K562 (cell line): ENCODE measurements at regions not wholly inside any gene's neighbourhood (a gene's known extent, or its start where the extent isn't known, plus 50 kb on each side); places are given as distances from the start of the nearest gene placed in this dataset.

ENCODE experiments used
- ATAC-seq: fragments of 200-7000 bp; cut with Tn5 transposase; 3 replicates; pipeline ENCODE4 v1.9.1; 2020; ENCODE audit warnings: moderate library complexity
- BruUV-seq: library from RNA; stranded (reverse); fragments of 400-500 nt; replicated peaks from 2 replicates; lab custom pipeline; 2021; lab: Mats Ljungman, UMichigan
- CTCF ChIA-PET: fragments of 300-600 bp; formaldehyde crosslinking; extraction: SDS; loops from one replicate; lab custom pipeline; 2021; ENCODE audit warnings: low intra/inter-chr PET ratio; lab: Yijun Ruan, JAX
- POLR2A ChIA-PET: fragments of 300-600, 350-650 bp; sonication (Branson Sonifier 250); formaldehyde crosslinking; extraction: SDS; loops from one replicate; lab custom pipeline; 2021; ENCODE audit warnings: antibody characterized with exemption, inconsistent platforms; lab: Yijun Ruan, JAX
- DNase-seq, 4 experiments: peaks; one replicate each; pipeline versions ENCODE4 v3.0.0 to v3.0.0-alpha.2; 2011 to 2018; ENCODE audit warnings: low spot score in 3 of 4, mixed read lengths in 3 of 4; ENCODE audit errors: extremely low read depth in 1 of 4
- FAIRE-seq: peaks from 2 replicates; lab custom pipeline; 2011; peaks lifted over from hg19 to GRCh38; lab: Jason Lieb, UNC
- H2AFZ ChIP-seq: 2 replicates; pipeline ENCODE4 v1.6.0; 2011; ENCODE audit warnings: low read depth, low read length, control low read depth, inconsistent platforms
- H3K27ac ChIP-seq: fragments of 200-600 bp; 3 replicates; pipeline ENCODE4 v1.8.0; 2011; ENCODE audit warnings: low read depth, mild to moderate bottlenecking, control low read depth, inconsistent platforms, low read length, moderate library complexity, mixed read lengths; ENCODE audit errors: extremely low read depth
- H3K27me3 ChIP-seq, 2 experiments: fragments of 300-600 bp in 1 of 2; 2 replicates in 1 of 2; 3 replicates in 1 of 2; pipeline versions ENCODE4 v1.6.0 to v1.8.0; 2011; ENCODE audit warnings: inconsistent platforms in 2 of 2, low read length in 2 of 2, mild to moderate bottlenecking in 1 of 2, mixed read lengths in 1 of 2, moderate library complexity in 1 of 2; ENCODE audit not compliant: control insufficient read depth in 2 of 2, insufficient read depth in 2 of 2
- H3K36me3 ChIP-seq: fragments of 300-600 bp; 3 replicates; pipeline ENCODE4 v1.8.0; 2011; ENCODE audit warnings: mild to moderate bottlenecking, low read length, inconsistent platforms; ENCODE audit not compliant: control insufficient read depth, insufficient read depth
- H3K4me1 ChIP-seq, 2 experiments: fragments of 200-600 bp in 1 of 2; replicated peaks in 1 of 2; 2 replicates in 1 of 2; 3 replicates in 1 of 2; pipeline versions ENCODE4 v1.5.1 to v1.8.0; 2011; ENCODE audit warnings: inconsistent platforms in 2 of 2, low read length in 2 of 2, mild to moderate bottlenecking in 1 of 2, mixed read lengths in 1 of 2, moderate library complexity in 1 of 2; ENCODE audit not compliant: control insufficient read depth in 2 of 2, insufficient read depth in 2 of 2
- H3K4me2 ChIP-seq: 2 replicates; pipeline ENCODE4 v1.6.1; 2011; ENCODE audit warnings: low read length, control low read depth, inconsistent platforms, mixed read lengths; ENCODE audit not compliant: insufficient read depth
- H3K4me3 ChIP-seq: fragments of 200-600 bp; sonication (generic), shearing (Covaris generic); 2 replicates; pipeline ENCODE4 v1.5.1; 2016; ENCODE audit warnings: control low read depth, inconsistent platforms
- H3K79me2 ChIP-seq: fragments of 200-600 bp; 3 replicates; pipeline ENCODE4 v1.8.0; 2011; ENCODE audit warnings: low read length, inconsistent platforms; ENCODE audit not compliant: control insufficient read depth, insufficient read depth
- H3K9ac ChIP-seq, 2 experiments: 2 replicates each; pipeline versions ENCODE4 v1.6.0 to v1.6.1; 2011; ENCODE audit warnings: low read depth in 2 of 2, low read length in 2 of 2, control low read depth in 1 of 2, inconsistent platforms in 1 of 2, mild to moderate bottlenecking in 1 of 2, mixed read lengths in 1 of 2; ENCODE audit not compliant: insufficient read depth in 1 of 2
- H3K9me1 ChIP-seq: one replicate; pipeline ENCODE4 v1.6.0; 2011; ENCODE audit warnings: inconsistent platforms, mild to moderate bottlenecking, low read length, moderate library complexity; ENCODE audit not compliant: control insufficient read depth, insufficient read depth
- H3K9me3 ChIP-seq: replicated peaks from 2 replicates; pipeline ENCODE4 v1.5.1; 2011; ENCODE audit warnings: low read depth, low read length, inconsistent platforms; ENCODE audit not compliant: control insufficient read depth, insufficient read depth
- H4K20me1 ChIP-seq: replicated peaks from 2 replicates; pipeline ENCODE4 v1.6.1; 2011; ENCODE audit warnings: low read length, inconsistent platforms, mixed read lengths; ENCODE audit not compliant: control insufficient read depth, insufficient read depth
- BRD4 ChIP-seq: fragments of 200-600 bp; sonication (generic); IDR thresholded peaks from 2 replicates; pipeline ENCODE4 v1.6.1; 2017; ENCODE audit warnings: inconsistent platforms
- TBP ChIP-seq: optimal IDR thresholded peaks from 2 replicates; pipeline ENCODE3; 2011; ENCODE audit warnings: low read depth, low read length, improper control_type of control experiment
- ZNF347 ChIP-seq: fragments of 450-650 bp; formaldehyde crosslinking; IDR thresholded peaks from 2 replicates; pipeline ENCODE4 v1.4.0; 2020; ENCODE audit warnings: low read depth, mild to moderate bottlenecking, moderate library complexity
- WGBS: fragments of 100-300 bp; shearing (Covaris generic); methylation state at CpG from one replicate; pipeline ENCODE4 v1.1.6; 2016; ENCODE audit warnings: low coverage, mixed read lengths; ENCODE audit not compliant: insufficient coverage; ENCODE audit errors: missing lambda C conversion rate; 5-methylcytosine and 5-hydroxymethylcytosine counted together
- in situ Hi-C: fragments of 300-500 bp; cut with MboI; formaldehyde crosslinking; loops from 4 replicates; pipeline ENCODE4 v1.15.0; 2018; ENCODE audit warnings: inconsistent platforms, mixed read lengths
- intact Hi-C: fragments of 100-400 bp; cut with micrococcal nuclease; formaldehyde crosslinking; loops from 2 replicates; pipeline ENCODE4 v1.14.2; 2022
- TF ChIP-seq, protein P1 (sequence below): sonication (generic); formaldehyde crosslinking; IDR thresholded peaks from 2 replicates; pipeline ENCODE4 v1.8.1; 2022; ENCODE audit warnings: missing genetic modification reagents
- TF ChIP-seq, protein P2 (sequence below): sonication (generic); formaldehyde crosslinking; IDR thresholded peaks from 2 replicates; pipeline ENCODE4 v1.8.1; 2022; ENCODE audit warnings: missing genetic modification reagents
- TF ChIP-seq, protein P3 (sequence below): fragments of 250-450 bp; sonication (Bioruptor Pico); IDR thresholded peaks from 2 replicates; pipeline ENCODE4 v1.5.1; 2021; ENCODE audit warnings: mild to moderate bottlenecking
- TF ChIP-seq, protein P4 (sequence below): fragments of 250-450 bp; sonication (Bioruptor Pico); IDR thresholded peaks from 2 replicates; pipeline ENCODE4 v1.5.0; 2021; ENCODE audit warnings: mild to moderate bottlenecking, moderate library complexity
- TF ChIP-seq, protein P5 (sequence below): fragments of 250-450 bp; sonication (Bioruptor Pico); IDR thresholded peaks from 2 replicates; pipeline ENCODE4 v1.4.0; 2020; ENCODE audit warnings: mild to moderate bottlenecking, moderate library complexity

DNA sequence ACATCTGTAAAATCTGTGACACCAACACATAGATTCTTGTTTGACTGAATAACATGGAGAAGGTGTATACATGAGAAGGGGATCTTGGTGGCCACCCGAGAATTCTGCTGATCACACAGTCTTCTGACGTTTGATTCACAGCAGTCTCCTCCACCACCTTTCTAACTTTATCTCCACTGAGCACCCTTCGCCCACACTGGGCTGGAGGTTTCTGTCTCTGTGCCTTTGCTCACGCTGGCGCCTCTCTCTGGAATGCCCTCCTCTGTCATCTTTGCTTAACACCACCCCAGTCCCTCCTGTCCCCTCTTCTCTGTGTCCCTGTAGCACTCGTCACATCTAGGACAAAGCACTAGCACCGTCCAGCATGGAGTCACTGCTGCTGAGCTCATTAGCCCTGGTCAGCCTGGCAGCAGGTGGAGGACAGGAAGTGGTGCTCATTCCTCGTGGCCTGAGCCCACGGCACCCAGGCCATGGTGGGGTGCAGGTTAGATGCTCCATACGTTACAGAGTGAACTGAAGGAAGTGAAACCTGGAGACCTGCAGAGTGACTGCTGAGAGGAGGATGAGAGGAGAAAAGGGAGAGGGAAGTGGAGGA lies 384.6 kb downstream of the UQCRFS1 start:
- Histone ChIP-seq H2AFZ (no peak overlapping the region), H4K20me1 (no peaks in the 10 kb centered on the region; the same call in 1 of the 2 replicates), H3K4me2 (no peak overlapping the region), H3K79me2 (no peaks in the 10 kb centered on the region), H3K27me3 (peaks cover 0 to 10% of the 10 kb centered on the region in 2 experiments; a peak in 1 of 5 replicates), H3K4me3 (no peak overlapping the region), H3K27ac (no peak overlapping the region), H3K9me1 (no peaks in the 10 kb centered on the region), H3K4me1 (no peaks in the 10 kb centered on the region), H3K9ac (no peak overlapping the region), H3K36me3 (no peaks in the 10 kb centered on the region), H3K9me3 (no peaks in the 10 kb centered on the region)
- no peak for FAIRE-seq
- WGBS, result under 1% methylated on average over 10 of the region's 10 CpGs
- no peak for DNase-seq
- in situ Hi-C loops, result no loop called here
- POLR2A ChIA-PET, result interaction anchor here (0.7 kb wide), 1 partner anchor 958 kb away, joined by 3 read pairs; no protein-coding TSS in a partner anchor
- intact Hi-C loops, result no loop called here
- BruUV-seq, result no TSS peak
- CTCF ChIA-PET, result no interaction called here
- ATAC-seq, result no peak
- TF ChIP-seq, protein P1, sequence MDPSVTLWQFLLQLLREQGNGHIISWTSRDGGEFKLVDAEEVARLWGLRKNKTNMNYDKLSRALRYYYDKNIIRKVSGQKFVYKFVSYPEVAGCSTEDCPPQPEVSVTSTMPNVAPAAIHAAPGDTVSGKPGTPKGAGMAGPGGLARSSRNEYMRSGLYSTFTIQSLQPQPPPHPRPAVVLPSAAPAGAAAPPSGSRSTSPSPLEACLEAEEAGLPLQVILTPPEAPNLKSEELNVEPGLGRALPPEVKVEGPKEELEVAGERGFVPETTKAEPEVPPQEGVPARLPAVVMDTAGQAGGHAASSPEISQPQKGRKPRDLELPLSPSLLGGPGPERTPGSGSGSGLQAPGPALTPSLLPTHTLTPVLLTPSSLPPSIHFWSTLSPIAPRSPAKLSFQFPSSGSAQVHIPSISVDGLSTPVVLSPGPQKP (CRISPR knock-in tag), result no peak
- TF ChIP-seq ZNF347 (CRISPR knock-in tag) (no peak), BRD4 (no peak), TBP (no peak)
- TF ChIP-seq, protein P2, sequence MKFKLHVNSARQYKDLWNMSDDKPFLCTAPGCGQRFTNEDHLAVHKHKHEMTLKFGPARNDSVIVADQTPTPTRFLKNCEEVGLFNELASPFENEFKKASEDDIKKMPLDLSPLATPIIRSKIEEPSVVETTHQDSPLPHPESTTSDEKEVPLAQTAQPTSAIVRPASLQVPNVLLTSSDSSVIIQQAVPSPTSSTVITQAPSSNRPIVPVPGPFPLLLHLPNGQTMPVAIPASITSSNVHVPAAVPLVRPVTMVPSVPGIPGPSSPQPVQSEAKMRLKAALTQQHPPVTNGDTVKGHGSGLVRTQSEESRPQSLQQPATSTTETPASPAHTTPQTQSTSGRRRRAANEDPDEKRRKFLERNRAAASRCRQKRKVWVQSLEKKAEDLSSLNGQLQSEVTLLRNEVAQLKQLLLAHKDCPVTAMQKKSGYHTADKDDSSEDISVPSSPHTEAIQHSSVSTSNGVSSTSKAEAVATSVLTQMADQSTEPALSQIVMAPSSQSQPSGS (CRISPR knock-in tag), result no peak
- TF ChIP-seq, protein P3, sequence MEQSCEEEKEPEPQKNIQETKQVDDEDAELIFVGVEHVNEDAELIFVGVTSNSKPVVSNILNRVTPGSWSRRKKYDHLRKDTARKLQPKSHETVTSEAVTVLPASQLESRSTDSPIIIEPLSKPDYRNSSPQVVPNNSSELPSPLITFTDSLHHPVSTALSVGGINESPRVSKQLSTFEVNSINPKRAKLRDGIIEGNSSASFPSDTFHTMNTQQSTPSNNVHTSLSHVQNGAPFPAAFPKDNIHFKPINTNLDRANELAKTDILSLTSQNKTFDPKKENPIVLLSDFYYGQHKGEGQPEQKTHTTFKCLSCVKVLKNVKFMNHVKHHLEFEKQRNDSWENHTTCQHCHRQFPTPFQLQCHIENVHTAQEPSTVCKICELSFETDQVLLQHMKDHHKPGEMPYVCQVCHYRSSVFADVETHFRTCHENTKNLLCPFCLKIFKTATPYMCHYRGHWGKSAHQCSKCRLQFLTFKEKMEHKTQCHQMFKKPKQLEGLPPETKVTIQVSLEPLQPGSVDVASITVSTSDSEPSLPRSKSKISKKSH, result no peak
- TF ChIP-seq, protein P4, sequence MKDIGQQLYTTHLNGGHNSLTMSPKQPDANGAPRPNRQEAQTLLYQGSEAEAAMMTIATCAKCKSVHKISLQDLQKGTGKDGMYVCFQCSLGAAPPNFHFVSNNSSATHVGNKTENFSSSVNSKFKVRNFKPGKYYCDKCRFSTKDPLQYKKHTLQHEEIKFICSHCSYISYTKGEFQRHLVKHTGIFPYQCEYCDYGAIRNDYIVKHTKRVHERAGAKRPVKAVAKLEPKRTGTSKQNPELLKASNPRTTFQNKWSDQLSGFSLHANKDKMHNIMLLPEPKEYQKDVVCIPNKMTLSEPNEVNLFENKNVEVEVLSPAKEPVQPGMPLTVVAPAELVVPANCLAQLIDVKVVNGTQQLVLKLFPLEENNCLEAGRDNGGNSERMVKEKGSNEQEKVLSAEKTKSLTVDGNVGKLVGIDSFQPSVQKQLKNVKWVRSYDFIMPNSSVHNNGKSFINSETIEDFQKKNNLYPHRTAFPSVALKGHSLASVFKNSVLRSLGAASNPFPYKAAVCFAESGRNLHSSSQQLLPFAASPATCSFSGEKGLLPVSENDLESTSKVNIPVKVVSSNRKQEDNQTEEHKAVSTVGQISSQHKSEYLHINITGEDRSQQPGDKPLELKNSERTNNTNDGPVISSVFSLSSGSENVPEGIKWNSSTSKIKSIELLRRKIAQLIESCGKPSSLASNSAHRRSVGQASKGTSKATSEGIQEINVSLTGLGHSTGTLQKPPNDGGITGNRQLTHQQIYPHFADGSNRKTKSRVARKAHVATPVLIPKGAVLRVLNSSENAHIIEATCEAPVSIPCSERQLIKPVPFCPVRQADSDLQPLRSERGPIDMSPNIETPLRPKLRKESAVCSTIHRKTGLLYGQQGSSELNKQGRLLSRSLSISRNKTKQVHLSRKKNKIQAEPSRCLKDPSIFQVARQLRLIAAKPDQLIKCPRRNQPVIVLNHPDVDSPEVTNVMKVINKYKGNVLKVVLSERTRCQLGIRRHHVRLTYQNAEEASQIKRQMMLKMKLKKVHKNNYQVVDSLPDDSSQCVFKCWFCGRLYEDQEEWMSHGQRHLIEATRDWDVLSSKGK (CRISPR knock-in tag), result no peak
- TF ChIP-seq, protein P5, sequence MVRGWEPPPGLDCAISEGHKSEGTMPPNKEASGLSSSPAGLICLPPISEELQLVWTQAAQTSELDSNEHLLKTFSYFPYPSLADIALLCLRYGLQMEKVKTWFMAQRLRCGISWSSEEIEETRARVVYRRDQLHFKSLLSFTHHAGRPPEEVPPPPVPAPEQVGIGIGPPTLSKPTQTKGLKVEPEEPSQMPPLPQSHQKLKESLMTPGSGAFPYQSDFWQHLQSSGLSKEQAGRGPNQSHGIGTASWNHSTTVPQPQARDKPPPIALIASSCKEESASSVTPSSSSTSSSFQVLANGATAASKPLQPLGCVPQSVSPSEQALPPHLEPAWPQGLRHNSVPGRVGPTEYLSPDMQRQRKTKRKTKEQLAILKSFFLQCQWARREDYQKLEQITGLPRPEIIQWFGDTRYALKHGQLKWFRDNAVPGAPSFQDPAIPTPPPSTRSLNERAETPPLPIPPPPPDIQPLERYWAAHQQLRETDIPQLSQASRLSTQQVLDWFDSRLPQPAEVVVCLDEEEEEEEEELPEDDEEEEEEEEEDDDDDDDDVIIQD, result no peak
